Keratinocyte (primary cell): ENCODE measurements at regions not wholly inside any gene's neighbourhood (a gene's known extent, or its start where the extent isn't known, plus 50 kb on each side); places are given as distances from the start of the nearest gene placed in this dataset.

Experiments
- DNase-seq: peaks from one replicate; pipeline ENCODE4 v3.0.0-alpha.2; 2011; ENCODE audit warnings: low read depth, missing footprints, low spot score
- FAIRE-seq: peaks from 2 replicates; lab custom pipeline; 2011; peaks lifted over from hg19 to GRCh38; lab: Jason Lieb, UNC
- H2AFZ ChIP-seq: 2 replicates; pipeline ENCODE4 v1.6.0; 2012; ENCODE audit warnings: low read length, control low read depth, inconsistent platforms; ENCODE audit not compliant: control insufficient read depth
- H3K27ac ChIP-seq: 2 replicates; pipeline ENCODE4 v1.5.1; 2011; ENCODE audit warnings: low read length; ENCODE audit not compliant: control insufficient read depth, insufficient read depth
- H3K27me3 ChIP-seq: 3 replicates; pipeline ENCODE4 v1.6.0; 2011; ENCODE audit warnings: low read length; ENCODE audit not compliant: control insufficient read depth, insufficient read depth; ENCODE audit errors: extremely low read depth
- H3K36me3 ChIP-seq, 2 experiments: 2 replicates in 1 of 2; 3 replicates in 1 of 2; pipeline ENCODE4 v1.5.1; 2011; ENCODE audit warnings: low read length in 2 of 2, mild to moderate bottlenecking in 1 of 2; ENCODE audit not compliant: control insufficient read depth in 2 of 2, insufficient read depth in 2 of 2; ENCODE audit errors: extremely low read depth in 1 of 2
- H3K4me1 ChIP-seq: 3 replicates; pipeline ENCODE4 v1.5.1; 2011; ENCODE audit warnings: low read length; ENCODE audit not compliant: control insufficient read depth, insufficient read depth; ENCODE audit errors: extremely low read depth
- H3K4me2 ChIP-seq: 3 replicates; pipeline ENCODE4 v1.6.0; 2011; ENCODE audit warnings: low read depth, low read length; ENCODE audit not compliant: control insufficient read depth, insufficient read depth; ENCODE audit errors: extremely low read depth
- H3K4me3 ChIP-seq, 3 experiments: fragments of 200-600 bp in 1 of 3; sonication (generic) in 1 of 3; 2 replicates in 2 of 3; 3 replicates in 1 of 3; pipeline ENCODE4 v1.5.1; 2011 to 2016; ENCODE audit warnings: low read length in 3 of 3, mild to moderate bottlenecking in 3 of 3, control low read depth in 2 of 3, inconsistent platforms in 1 of 3, low read depth in 1 of 3, mixed read lengths in 1 of 3, mixed run types in 1 of 3, moderate library complexity in 1 of 3; ENCODE audit not compliant: control insufficient read depth in 2 of 3, insufficient read depth in 2 of 3; ENCODE audit errors: extremely low read depth in 1 of 3
- H3K79me2 ChIP-seq: 2 replicates; pipeline ENCODE4 v1.6.0; 2012; ENCODE audit warnings: low read length; ENCODE audit not compliant: control insufficient read depth, insufficient read depth
- H3K9ac ChIP-seq: 3 replicates; pipeline ENCODE4 v1.6.0; 2011; ENCODE audit warnings: low read length; ENCODE audit not compliant: control insufficient read depth, insufficient read depth; ENCODE audit errors: extremely low read depth
- H3K9me1 ChIP-seq: 3 replicates; pipeline ENCODE4 v1.6.0; 2011; ENCODE audit warnings: low read length; ENCODE audit not compliant: control insufficient read depth, insufficient read depth; ENCODE audit errors: extremely low read depth
- H3K9me3 ChIP-seq: 2 replicates; pipeline ENCODE4 v1.5.1; 2012; ENCODE audit warnings: low read depth, low read length; ENCODE audit not compliant: control insufficient read depth
- H4K20me1 ChIP-seq: 3 replicates; pipeline ENCODE4 v1.6.0; 2011; ENCODE audit warnings: low read length; ENCODE audit not compliant: control insufficient read depth, insufficient read depth; ENCODE audit errors: extremely low read depth
- CTCF ChIP-seq, 3 experiments: IDR thresholded peaks in 1 of 3; conservative IDR thresholded peaks in 1 of 3; optimal IDR thresholded peaks in 1 of 3; 2 replicates in 2 of 3; 3 replicates in 1 of 3; pipeline versions ENCODE3 to v1.5.1; 2011; ENCODE audit warnings: low read length in 3 of 3, mild to moderate bottlenecking in 3 of 3, moderate library complexity in 2 of 3, control low read depth in 1 of 3, inconsistent platforms in 1 of 3; ENCODE audit not compliant: insufficient read depth in 2 of 3; ENCODE audit errors: extremely low read depth in 1 of 3
- EZH2 ChIP-seq: IDR thresholded peaks from one replicate; pipeline ENCODE4 v1.6.1; 2012; ENCODE audit warnings: inconsistent platforms, mild to moderate bottlenecking, low read length, moderate library complexity
- dilution Hi-C: fragments of 300-500 bp; cut with MboI; formaldehyde crosslinking; loops from one replicate; pipeline ENCODE4 v1.7.0; 2020; ENCODE audit warnings: low sequenced_read_pairs; ENCODE audit not compliant: extremely low pct_ligation_motif_present

DNA sequence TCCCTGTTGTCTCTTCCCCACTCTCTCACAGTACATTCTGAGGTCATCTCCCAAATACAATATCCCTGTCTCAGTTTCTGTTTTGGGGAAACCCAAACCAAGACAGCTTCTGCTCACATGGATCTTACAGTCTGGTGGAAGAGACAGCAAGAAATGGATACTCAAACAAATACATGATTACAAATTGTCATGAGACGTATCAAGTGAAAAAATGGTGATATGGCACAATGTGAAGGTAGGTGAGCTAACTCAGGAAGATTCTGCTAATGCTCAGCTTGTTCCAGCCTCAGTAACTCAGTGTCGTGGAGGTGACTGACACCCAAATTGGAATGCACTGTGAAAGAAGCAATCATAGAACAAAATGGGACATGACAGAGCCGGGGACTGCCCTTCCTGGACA lies 68.3 kb downstream of the CHST1 start:
- DNase-seq = no peak
- H3K36me3 ChIP-seq = no peaks in the 10 kb centered on the region
- no peak overlapping the region for H3K9ac ChIP-seq
- no peaks in the 10 kb centered on the region for H3K4me1 ChIP-seq
- TF ChIP-seq EZH2 (no peak), CTCF (optimal IDR thresholded peaks at IDR 0.05 in 1 of 3, IDR thresholded peaks at IDR 0.05 in 1 of 3, conservative IDR thresholded peaks at IDR 0.05 in 1 of 3; ENCODE audit: extremely low read depth in 1 of 3, insufficient read depth in 2 of 3, low read length in 3 of 3) (no peak)
- no peaks in the 10 kb centered on the region for H3K27me3 ChIP-seq
- no peaks in the 10 kb centered on the region for H3K9me3 ChIP-seq
- no peak overlapping the region for H3K27ac ChIP-seq
- dilution Hi-C loops = no loop called here
- H3K79me2 ChIP-seq = no peaks in the 10 kb centered on the region
- no peak overlapping the region for H2AFZ ChIP-seq
- no peak overlapping the region for H3K4me3 ChIP-seq
- no peaks in the 10 kb centered on the region for H4K20me1 ChIP-seq
- no peaks in the 10 kb centered on the region for H3K9me1 ChIP-seq
- no peak overlapping the region for H3K4me2 ChIP-seq
- no peak for FAIRE-seq

DNA sequence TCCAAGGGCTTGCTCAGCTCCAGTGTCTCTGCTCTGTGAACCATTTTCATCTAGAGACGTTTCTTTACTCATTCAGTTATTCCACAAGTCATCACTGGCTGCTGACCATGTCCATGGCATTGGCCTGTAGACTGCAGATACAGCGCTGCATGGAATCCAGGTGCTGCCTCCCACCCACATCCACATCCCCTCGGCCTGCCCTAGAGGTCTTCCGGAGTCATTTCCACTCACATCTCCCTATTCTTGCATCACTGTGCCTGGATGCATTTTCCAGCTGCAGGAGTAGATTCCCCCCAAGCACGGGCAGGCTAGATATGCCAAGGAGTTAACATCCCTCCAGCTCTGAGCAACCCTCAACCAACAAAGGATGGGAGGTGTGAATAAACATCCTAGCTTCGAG lies 68.9 kb downstream of the CHST1 start:
- no peaks in the 10 kb centered on the region for H3K27me3 ChIP-seq
- H3K4me3 ChIP-seq = no peak overlapping the region
- TF ChIP-seq EZH2 (no peak), CTCF (optimal IDR thresholded peaks at IDR 0.05 in 1 of 3, IDR thresholded peaks at IDR 0.05 in 1 of 3, conservative IDR thresholded peaks at IDR 0.05 in 1 of 3; ENCODE audit: extremely low read depth in 1 of 3, insufficient read depth in 2 of 3, low read length in 3 of 3) (no peak)
- no peak overlapping the region for H2AFZ ChIP-seq
- dilution Hi-C loops = no loop called here
- no peaks in the 10 kb centered on the region for H3K9me3 ChIP-seq
- H3K79me2 ChIP-seq = no peaks in the 10 kb centered on the region
- no peaks in the 10 kb centered on the region for H3K36me3 ChIP-seq
- H3K9ac ChIP-seq = no peak overlapping the region
- H3K4me1 ChIP-seq = no peaks in the 10 kb centered on the region
- H4K20me1 ChIP-seq = no peaks in the 10 kb centered on the region
- no peak overlapping the region for H3K4me2 ChIP-seq
- H3K27ac ChIP-seq = no peak overlapping the region
- DNase-seq (no peak), FAIRE-seq (no peak)
- H3K9me1 ChIP-seq = no peaks in the 10 kb centered on the region
